GM21717 (cell line): ENCODE measurements at regions not wholly inside any gene's neighbourhood (a gene's known extent, or its start where the extent isn't known, plus 50 kb on each side); places are given as distances from the start of the nearest gene placed in this dataset.
"Not testable (repeated sequence)": the region's sequence is repeated elsewhere in the genome, so short reads cannot be mapped to it uniquely, and the experiment has no call there.

Experiments used
- ATAC-seq: cut with Tn5 transposase; IDR thresholded peaks from one replicate; pipeline ENCODE4 v1.9.1; 2021; ENCODE audit warnings: mild to moderate bottlenecking, moderate library complexity; ENCODE audit not compliant: unreplicated experiment

- no peak for ATAC-seq
Observed at GRCh38 chr14:87640553-87640952, 352.4 kb downstream of the GALC start.

- no peak for ATAC-seq
Observed at GRCh38 chr14:87638196-87638595, 354.8 kb downstream of the GALC start.

- no peak for ATAC-seq
Observed at GRCh38 chr14:87635442-87635841, 357.5 kb downstream of the GALC start.

- ATAC-seq, result no peak
Observed at GRCh38 chr14:87632796-87633195, 360.2 kb downstream of the GALC start.

- ATAC-seq, result no peak
Observed at GRCh38 chr14:87630846-87631245, 362.1 kb downstream of the GALC start.

- no peak for ATAC-seq
Observed at GRCh38 chr14:87629788-87630187, 363.2 kb downstream of the GALC start.

- no peak for ATAC-seq
Observed at GRCh38 chr14:87628780-87629179, 364.2 kb downstream of the GALC start.

GRCh38 chr14:87628129-87628528 is 364.9 kb downstream of the GALC start:
- no peak for ATAC-seq

- no peak for ATAC-seq
Observed at GRCh38 chr14:87626266-87626665, 366.7 kb downstream of the GALC start.

- no peak for ATAC-seq
Observed at GRCh38 chr14:87623616-87624015, 369.4 kb downstream of the GALC start.

- no peak for ATAC-seq
Observed at GRCh38 chr14:87617079-87617478, 375.9 kb downstream of the GALC start.

- peak; percentile 90 for ATAC-seq
Observed at GRCh38 chr14:87615822-87616679, 376.9 kb downstream of the GALC start.

GRCh38 chr14:87615047-87615446 is 377.9 kb downstream of the GALC start:
- no peak for ATAC-seq

GRCh38 chr14:87613881-87614280 is 379.1 kb downstream of the GALC start:
- no peak for ATAC-seq

- ATAC-seq, result not testable (repeated sequence)
Observed at GRCh38 chr14:87607056-87607455, 385.9 kb downstream of the GALC start.

- no peak for ATAC-seq
Observed at GRCh38 chr14:87601036-87601435, 391.9 kb downstream of the GALC start.

- ATAC-seq, result no peak
Observed at GRCh38 chr14:87600240-87600639, 392.7 kb downstream of the GALC start.

- ATAC-seq, result no peak
Observed at GRCh38 chr14:87581298-87581697, 411.7 kb downstream of the GALC start.

- ATAC-seq, result no peak
Observed at GRCh38 chr14:87579036-87579435, 413.9 kb downstream of the GALC start.

GRCh38 chr14:87575378-87575777 is 417.6 kb downstream of the GALC start:
- ATAC-seq, result no peak

GRCh38 chr14:87573591-87573990 is 419.4 kb downstream of the GALC start:
- ATAC-seq, result no peak

- ATAC-seq, result no peak
Observed at GRCh38 chr14:87567618-87568295, 425.2 kb downstream of the GALC start.
